HCT116 (cell line): ENCODE measurements at regions not wholly inside any gene's neighbourhood (a gene's known extent, or its start where the extent isn't known, plus 50 kb on each side); places are given as distances from the start of the nearest gene placed in this dataset.

ENCODE experiments used
- ATF3 ChIP-seq: IDR thresholded peaks from 2 replicates; pipeline ENCODE4 v1.6.1; 2012
- CTCF ChIP-seq, 3 experiments: fragments of 200-600 bp in 1 of 3; sonication (generic) in 1 of 3; IDR thresholded peaks in 2 of 3; conservative IDR thresholded peaks in 1 of 3; 2 replicates each; pipeline ENCODE4 v1.5.1; 2012 to 2017; ENCODE audit warnings: low read depth in 2 of 3, low read length in 2 of 3, antibody characterized with exemption in 1 of 3, borderline replicate concordance in 1 of 3, control low read depth in 1 of 3, mild to moderate bottlenecking in 1 of 3, mixed read lengths in 1 of 3, mixed run types in 1 of 3, moderate library complexity in 1 of 3; ENCODE audit not compliant: insufficient read depth in 1 of 3
- ELF1 ChIP-seq: IDR thresholded peaks from 2 replicates; pipeline ENCODE4 v1.6.1; 2012; ENCODE audit warnings: low read depth, borderline replicate concordance
- EZH2 ChIP-seq: fragments of 200-600 bp; sonication (generic); IDR thresholded peaks from 2 replicates; pipeline ENCODE4 v1.6.1; 2017; ENCODE audit warnings: antibody characterized with exemption, mixed run types
- EZH2phosphoT487 ChIP-seq: fragments of 200-600 bp; IDR thresholded peaks from 2 replicates; pipeline ENCODE4 v1.6.1; 2018; ENCODE audit warnings: antibody characterized with exemption, borderline replicate concordance
- POLR2A ChIP-seq: IDR thresholded peaks from 2 replicates; pipeline ENCODE4 v1.7.0; 2011; ENCODE audit warnings: borderline replicate concordance; ENCODE audit not compliant: insufficient read depth, insufficient read length; ENCODE audit errors: extremely low read depth
- REST ChIP-seq: IDR thresholded peaks from 2 replicates; pipeline ENCODE4 v1.6.1; 2012; ENCODE audit warnings: low read depth
- SIN3A ChIP-seq: IDR thresholded peaks from 2 replicates; pipeline ENCODE4 v1.6.1; 2012; ENCODE audit warnings: low read depth
- SP1 ChIP-seq: IDR thresholded peaks from 2 replicates; pipeline ENCODE4 v1.6.1; 2012; ENCODE audit warnings: low read depth
- SRF ChIP-seq: IDR thresholded peaks from 2 replicates; pipeline ENCODE4 v1.6.1; 2012; ENCODE audit warnings: low read depth

GRCh38 chr5:135091286-135091685 is 57.3 kb upstream of the PITX1 start:
- TF ChIP-seq SIN3A (no peak), ELF1 (no peak), CTCF (IDR thresholded peaks at IDR 0.05 in 2 of 3, conservative IDR thresholded peaks at IDR 0.05 in 1 of 3; ENCODE audit: borderline replicate concordance in 1 of 3, insufficient read depth in 1 of 3, low read depth in 2 of 3, low read length in 2 of 3) (no peak), REST (no peak), EZH2phosphoT487 (no peak), ATF3 (no peak), SRF (no peak), SP1 (no peak), POLR2A (no peak), EZH2 (no peak)
